HG03565 (cell line): ENCODE measurements at regions not wholly inside any gene's neighbourhood (a gene's known extent, or its start where the extent isn't known, plus 50 kb on each side); places are given as distances from the start of the nearest gene placed in this dataset.

ENCODE experiments used
- ATAC-seq: cut with Tn5 transposase; IDR thresholded peaks from one replicate; pipeline ENCODE4 v1.9.1; 2021; ENCODE audit warnings: mild to moderate bottlenecking, moderate library complexity; ENCODE audit not compliant: unreplicated experiment

DNA sequence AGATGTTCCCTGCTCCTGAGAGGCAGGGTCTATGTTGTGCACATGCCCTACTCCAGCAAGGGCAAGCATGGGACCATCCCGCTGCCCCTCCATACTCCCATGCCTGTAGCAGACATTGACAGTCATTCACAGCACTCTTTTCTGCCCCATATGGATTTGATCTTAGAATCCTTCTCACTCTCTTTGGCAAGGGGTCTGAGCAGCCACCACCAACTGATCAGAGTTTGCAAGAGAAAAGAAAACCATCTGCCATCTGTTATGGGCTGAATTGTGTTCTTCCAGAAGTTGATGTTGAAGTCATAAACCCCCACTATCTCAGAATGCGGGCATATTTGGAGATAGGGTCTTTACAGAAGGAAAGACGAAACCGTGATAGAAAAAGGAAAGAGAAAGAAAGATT, 315.1 kb upstream of the CLINT1 start:
- no peak for ATAC-seq

DNA sequence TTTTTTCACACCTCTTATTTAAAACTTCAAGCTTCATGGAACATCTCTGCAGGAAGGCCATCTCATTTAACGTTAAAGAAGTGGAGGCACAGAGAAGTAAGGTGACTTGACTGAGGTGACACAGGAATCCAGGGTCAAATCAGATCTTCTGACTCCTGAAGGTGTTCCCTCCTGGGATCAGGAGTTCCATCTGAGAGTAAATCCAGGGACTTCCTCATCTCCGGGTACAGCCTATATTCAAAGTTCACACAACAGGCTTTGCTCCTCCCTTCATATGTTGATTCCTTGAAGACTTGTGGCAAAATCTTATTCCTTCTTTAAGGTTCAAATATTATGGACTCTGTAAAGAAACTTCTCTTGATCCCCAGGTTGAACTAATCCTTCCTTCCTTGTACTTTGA, 313.1 kb upstream of the CLINT1 start:
- no peak for ATAC-seq

DNA sequence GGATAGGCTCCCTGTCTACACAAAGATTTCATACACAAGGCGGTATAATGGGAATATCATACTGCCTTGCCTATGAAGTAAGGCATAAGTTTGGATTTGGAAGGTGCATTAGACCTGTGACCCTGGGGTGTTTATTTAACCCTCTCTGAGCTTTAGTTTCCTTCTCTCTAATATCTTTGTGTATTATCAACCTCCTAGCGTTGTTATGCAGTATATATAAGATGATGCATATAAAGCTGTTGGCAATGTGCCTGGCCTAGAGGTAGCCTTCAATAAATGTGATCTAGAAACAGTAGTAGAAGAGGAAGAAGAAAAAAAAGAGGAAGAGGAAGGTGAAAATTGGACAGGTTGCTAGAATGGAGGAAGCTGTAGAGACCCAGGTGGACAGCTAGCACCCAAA, 311.6 kb upstream of the CLINT1 start:
- no peak for ATAC-seq

DNA sequence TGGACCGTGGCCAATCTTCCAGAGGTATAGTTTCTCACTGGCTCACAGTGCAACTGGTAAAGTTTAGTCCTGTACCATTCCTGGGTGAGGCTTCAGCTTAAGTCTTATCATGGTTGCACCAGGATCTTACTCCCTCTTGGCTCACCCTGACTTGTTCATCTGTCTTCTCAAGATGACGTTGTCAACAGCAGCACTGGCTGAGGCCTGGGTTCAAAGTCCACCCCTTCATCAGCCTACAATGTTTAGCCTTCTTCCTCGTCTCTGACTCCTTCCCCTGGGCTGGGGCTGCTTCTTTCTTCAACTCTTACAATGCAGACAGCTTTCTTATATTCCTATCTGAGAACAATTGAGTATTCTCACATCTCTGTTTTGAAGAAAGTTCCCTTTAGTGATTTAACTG, 311.1 kb upstream of the CLINT1 start:
- no peak for ATAC-seq

DNA sequence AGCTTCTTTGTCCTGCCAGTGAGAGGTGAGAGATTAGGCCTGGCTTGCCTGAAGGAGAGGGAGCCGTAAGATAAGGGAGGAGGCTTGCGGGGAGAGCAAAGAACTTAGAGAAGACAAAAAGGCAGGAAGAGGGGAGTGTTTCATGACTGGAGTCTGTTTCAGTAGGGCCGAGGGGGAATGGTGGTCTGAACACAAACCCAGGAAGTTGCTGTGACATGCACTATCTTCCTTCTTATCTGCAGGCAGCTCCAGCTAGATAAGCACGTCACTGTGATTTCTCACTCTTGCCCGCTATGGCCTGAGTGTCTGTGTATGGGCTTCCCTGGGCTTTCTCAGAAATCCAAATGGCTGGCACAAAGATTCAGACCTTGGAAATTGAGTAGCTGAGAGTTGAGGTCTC, 307.5 kb upstream of the CLINT1 start:
- ATAC-seq: no peak

DNA sequence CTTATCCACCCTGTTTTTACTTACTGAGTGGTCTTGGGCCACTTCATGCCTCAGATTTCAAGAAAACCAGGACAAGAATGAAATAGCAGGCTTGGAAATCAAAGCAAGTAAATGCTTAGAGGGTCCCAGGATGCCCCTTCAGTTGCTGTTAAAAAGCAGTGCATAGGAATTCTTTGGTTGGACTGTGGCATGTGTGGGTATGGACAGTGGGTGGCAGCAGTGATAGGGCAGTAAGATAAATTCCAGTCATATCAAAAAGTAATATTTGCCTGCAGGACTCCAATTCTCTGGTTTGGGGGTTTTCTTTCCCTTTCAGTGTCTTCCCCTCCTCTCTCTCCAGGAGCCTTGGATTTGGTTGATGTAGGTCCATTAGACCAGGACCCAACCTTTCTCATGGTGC, 306.7 kb upstream of the CLINT1 start:
- no peak for ATAC-seq

DNA sequence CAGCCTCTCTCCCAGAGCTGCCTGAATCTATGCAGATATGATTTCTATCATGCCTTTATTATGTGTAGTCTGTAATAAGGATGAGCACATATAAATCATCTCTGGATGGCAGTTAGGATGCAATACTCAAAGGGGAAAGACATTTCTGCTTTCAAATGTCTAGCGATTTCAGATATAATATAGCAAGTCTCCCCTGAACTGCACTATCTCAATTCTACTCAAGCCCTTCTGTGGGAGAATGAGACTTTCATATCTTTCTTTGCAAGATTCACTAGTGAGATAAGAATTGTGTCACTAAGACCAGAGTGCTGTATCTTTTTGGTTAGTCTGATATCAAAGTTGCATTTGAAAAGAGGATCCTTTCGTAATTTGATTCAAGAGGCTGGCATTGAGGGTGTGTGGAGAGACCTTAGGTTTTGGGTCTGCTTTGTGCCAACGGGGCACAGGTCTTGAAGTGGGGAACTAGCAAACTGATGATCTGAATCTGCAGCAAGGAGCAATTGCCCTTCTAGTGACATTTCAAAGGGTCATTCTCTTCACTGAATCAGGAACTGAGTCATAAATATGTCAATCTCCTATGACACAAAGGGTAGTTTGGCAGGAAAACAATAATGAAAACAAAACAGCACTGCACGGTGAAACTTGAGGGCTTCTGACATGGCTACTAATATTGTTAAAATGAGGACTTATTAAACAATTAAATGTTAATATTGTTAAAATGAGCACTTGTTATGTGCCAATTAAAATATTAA, 305.5 kb upstream of the CLINT1 start:
- ATAC-seq: no peak

DNA sequence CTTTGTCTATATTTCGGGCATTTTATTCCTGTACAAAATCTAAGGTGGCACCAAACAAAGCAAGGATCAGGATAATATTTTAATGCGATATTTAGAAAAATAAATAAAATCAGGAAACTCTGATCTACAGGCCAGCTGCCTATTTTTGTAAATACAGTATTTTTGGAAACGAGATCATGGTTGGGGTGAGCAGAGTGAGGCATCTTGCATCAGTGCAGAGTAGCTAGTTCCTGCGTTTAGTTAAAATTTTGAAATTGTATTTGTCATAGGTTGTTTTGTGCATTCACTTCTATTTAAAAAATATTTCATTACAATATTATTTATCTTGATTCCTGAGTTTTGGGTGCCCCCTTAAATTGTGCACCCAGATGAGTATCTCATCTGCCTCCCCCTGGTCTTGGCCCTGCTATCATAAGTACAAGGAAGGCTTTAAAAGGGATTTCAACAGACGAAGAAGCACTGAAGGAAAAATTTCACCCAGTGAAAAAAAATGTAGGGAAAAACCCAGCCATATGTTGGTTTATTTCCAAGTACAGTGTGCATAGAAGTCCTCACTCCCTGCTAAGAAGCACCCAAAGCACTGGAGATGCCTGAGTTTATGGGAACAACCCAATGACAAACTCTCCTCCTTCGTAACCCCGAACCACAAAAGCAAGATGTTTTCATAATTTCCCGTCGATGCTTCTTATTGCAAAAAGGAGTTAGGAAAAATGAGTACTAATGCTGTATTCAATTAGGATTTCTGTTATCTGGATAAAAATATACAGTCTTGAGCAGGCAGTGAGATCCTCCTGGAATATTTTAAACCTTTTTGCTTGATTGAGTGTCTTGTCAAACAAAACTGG, 304.7 kb upstream of the CLINT1 start:
- no peak for ATAC-seq

DNA sequence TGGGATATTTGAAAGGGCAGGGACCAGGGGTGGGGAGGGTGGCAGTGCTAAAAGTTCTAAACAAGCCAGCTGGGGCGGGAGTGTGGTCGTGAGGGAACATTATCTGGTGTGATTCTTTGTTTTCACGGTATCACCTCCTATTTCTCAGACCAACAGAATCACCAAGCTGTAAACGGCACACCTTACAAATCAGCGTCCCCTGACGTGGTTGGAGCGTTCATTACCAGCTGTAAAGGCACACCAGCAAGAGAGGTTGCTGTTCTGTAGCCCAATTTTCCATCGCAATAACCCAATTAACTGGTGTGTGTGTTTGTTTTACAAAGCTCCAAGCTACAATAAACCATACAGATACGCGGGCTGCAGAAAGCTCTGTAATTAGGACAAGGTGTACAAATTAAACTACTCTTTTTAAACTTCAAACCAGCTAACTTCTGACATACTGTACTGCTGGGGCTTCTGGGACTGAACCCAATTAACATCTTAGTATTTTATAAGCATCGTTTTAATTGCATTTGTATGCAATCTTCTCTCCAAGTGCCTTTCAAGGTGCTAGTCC, 303.6 kb upstream of the CLINT1 start:
- ATAC-seq: no peak

DNA sequence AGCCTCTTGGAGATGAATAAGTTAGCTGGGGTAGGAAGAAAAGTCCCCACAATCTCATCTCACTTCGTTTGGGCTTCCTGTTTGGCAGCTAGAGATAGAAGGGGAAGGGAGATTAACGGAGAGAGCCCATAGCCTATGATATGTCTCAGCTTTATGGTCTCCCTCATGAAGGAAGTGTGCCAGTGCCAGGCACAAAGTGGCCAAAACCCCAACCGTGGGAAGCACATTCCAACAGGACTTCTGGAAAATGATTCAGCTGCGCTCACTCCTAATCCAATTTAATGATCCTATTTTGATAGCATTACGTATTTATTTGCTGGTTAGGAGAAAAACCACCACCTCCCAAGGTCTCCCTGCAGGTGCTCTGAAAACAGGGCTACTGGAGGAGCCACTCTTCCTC, 303.1 kb upstream of the CLINT1 start:
- no peak for ATAC-seq

DNA sequence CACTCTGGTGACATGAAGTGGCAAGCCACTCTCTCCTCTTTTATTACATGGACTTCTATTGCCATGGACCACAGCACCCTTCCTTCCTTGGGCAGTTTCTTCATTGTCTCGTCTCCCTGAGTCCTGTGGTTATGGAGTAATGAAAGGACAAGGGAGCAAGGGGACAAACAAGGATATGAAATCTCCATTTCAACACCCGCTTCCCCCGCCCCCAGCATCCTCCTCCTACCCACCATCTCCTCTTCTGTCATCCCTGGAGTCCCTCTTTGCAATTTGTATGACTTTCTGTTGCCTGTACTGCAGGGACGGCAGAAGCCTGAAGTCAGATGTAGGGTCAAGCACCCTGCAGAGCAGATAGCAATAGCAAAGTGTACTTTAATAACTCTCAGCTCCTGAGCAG, 300.7 kb upstream of the CLINT1 start:
- no peak for ATAC-seq

DNA sequence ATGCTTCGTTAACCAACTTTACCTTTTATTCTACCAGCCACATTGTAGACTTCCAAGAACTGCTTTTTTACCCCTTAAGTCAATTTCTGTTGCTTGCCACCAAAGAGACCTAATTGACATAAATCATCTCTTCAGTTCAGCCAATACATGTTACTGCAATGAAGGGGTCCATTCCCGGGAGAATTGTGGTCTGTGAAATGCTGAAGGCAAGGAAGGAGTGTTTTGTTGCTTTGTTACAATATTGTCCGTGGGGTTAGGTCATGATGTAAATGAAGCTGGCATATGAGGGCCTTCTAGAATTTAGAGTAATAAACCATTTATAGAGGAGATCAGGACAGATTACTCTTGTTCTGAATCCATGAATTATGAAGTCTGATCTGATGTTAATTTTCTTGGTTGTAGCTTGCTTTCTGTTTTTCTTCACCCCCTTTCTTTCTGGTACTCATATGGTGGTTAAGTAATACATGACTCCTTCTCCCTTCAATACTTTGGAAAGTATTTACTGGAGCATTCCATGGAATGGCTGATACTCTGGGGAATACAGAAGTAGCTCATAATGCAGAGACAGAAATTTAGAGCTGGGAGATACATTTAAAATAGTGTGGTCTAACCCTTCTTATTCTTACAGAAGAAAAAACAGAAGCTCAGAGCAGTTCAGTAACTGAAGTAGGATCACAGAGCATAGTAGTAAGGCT, 297.0 kb upstream of the CLINT1 start:
- no peak for ATAC-seq

DNA sequence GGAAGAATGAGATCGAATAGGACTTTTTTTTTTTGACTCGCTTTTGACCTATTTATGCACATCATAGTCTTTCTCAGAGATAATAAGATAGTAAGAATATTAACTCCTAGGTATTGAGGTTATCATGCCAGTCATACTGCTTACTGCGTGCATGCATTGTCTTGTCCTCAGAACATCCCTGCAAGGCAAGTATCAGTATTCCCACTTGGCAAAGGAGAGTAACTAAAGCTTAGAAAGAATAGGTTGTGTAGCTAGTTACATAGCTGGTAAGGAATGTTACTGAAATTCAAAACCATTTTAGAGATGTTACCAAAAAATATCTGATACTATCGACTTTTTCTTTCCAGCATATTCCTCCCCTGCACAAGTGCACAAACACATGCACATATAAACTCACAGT, 296.1 kb upstream of the CLINT1 start:
- no peak for ATAC-seq

DNA sequence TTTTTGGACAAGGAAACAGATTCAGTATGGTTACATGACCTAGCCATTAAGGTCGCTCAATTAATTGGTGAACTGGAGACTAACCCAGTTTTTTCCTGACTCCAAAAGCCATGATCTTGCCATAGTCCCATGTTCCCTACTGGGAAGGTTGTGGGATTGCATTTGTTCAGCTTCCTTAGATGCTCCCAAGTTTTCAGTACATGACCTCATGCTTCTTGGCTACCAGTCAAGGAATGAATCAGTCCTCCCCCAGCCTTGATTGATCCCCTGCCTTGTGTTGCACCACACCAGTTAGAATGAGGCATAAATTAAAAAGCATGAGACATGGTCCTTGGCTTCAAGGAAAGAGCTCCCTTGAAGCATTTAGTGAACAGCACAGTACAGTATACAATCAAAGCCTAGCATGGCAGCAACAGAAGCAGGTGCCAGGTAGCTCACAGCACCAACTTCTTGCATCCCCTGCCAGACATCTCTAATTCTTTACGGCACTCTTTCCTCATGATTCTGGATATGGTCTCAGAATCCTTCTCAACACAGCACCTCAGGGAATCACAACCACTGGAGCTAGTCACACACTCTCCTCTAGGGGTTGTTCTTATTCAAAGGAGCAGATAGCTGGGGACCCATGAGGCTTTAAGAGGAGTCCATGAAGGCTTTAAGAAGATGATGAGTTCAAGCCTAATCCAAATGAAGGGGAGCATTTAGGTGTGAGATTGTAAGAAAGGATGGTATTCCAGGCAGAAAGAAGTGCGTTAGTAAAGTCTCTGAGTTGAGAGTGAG, 295.5 kb upstream of the CLINT1 start:
- no peak for ATAC-seq

DNA sequence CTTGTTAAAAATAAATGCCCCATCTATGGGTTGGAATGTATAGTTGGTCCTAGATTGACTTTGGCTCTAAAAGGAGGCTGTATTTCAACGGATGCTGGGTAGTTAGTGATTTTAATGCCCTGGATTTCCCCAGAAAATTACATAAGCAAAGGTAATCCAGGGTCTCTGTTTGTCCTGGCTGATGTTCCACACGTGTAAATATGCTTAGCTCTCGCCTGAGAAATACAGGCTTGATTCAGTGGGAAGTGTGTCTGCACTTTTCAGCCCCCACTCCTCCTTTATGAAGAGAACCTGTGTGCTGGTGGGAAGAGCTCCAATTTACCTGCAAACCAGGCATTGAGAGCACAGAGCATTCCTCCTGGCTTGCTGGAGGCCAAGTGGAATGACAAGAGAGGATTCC, 294.6 kb upstream of the CLINT1 start:
- ATAC-seq: no peak

DNA sequence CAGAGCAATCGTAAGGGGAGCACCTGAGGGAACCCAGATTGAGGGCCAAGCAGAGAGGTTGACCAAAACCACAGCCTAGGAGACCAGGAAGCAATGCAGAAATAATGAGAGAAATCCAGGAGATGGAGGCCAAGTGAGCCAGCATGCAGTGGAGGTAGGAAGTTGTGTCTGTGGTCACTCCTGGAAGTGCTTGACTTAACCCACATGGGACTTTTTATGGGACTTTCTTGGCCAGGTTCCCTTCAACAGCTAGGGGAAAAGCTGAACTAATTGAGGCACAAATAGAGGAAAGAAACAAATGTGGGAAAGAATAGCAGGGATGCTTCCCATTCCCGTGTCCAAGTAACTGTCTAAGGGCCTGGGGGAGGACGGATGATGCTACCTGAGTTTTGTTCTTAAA, 293.2 kb upstream of the CLINT1 start:
- no peak for ATAC-seq

DNA sequence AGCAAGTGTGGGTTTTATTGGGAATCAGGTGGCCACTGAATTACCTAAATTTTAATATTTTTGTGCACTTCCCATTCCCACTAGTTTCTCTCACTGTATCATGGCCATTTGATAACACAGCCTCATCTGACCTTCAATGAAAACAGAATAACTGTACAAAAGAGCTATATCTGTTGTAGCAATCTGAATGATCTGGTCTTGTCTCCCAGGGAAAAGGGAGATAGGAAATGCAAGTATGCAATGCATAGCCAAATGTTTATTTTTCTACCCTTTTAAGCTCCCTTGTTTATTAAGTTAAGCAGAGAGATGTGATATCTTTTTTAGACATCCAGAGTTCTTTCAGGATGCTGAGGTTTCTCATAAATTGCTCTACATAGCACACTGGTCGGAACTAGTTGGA, 288.3 kb upstream of the CLINT1 start:
- ATAC-seq: no peak

DNA sequence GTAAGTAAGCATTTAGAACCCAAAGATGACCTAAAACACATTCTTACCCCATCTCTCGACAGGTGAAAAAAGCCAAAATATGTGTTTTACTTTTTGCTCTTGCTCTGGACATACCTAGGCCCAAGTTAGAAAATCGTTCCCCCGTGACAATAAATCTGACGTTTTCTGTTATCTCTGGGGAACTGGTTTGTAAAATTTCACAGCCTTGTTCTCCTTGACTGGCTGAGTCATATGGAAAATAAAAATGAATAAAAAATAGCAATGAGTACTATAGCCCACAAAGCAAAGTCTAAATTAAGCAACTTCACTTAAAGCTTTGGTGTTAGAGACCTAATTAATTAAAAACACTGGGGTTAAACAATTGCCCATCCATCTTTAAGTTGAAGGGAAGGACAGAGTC, 286.9 kb upstream of the CLINT1 start:
- no peak for ATAC-seq

DNA sequence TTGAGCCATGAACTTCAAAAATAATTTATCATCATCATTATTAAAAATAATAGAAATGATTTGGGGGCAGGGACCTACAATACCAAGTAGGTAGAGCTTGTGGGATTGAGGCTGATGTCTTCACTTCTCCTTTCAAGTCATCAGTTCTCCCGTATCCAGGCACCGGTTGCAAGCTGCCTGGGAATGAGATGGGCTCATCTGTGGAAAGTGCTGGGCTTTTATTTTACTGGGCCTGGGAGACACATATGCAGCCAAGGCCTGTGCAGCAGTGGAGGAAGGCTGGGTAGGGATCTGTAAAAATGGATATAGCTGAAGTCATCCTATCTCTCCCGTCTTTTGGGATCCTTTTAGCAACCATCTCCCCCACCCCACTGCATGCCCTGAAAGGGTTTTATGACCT, 284.1 kb upstream of the CLINT1 start:
- ATAC-seq: no peak

DNA sequence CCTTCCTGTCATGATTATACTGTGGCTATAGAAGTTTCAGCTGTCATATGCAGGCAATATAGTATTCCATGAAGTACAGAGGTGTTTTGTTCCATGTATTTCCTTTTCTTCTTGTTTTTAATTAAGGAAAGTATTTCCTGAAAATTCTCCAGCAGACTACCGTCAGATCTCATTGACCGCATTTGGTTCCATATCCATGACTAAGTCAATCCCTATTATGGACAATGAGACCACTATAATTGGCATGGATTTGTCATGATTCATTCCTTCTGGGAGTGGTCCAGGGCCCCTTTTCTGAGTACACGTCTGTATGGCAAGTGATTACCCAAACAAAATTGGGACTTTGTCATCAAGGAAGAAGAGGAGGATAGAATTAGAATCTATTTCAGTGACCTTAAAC, 283.2 kb upstream of the CLINT1 start:
- no peak for ATAC-seq
